Dermis blood vessel endothelial cell (primary cell): ENCODE measurements at regions not wholly inside any gene's neighbourhood (a gene's known extent, or its start where the extent isn't known, plus 50 kb on each side); places are given as distances from the start of the nearest gene placed in this dataset.
"Not testable (repeated sequence)": the region's sequence is repeated elsewhere in the genome, so short reads cannot be mapped to it uniquely, and the experiment has no call there.

ENCODE experiments used
- DNase-seq: peaks from one replicate; pipeline ENCODE4 v3.0.0; 2010

DNA sequence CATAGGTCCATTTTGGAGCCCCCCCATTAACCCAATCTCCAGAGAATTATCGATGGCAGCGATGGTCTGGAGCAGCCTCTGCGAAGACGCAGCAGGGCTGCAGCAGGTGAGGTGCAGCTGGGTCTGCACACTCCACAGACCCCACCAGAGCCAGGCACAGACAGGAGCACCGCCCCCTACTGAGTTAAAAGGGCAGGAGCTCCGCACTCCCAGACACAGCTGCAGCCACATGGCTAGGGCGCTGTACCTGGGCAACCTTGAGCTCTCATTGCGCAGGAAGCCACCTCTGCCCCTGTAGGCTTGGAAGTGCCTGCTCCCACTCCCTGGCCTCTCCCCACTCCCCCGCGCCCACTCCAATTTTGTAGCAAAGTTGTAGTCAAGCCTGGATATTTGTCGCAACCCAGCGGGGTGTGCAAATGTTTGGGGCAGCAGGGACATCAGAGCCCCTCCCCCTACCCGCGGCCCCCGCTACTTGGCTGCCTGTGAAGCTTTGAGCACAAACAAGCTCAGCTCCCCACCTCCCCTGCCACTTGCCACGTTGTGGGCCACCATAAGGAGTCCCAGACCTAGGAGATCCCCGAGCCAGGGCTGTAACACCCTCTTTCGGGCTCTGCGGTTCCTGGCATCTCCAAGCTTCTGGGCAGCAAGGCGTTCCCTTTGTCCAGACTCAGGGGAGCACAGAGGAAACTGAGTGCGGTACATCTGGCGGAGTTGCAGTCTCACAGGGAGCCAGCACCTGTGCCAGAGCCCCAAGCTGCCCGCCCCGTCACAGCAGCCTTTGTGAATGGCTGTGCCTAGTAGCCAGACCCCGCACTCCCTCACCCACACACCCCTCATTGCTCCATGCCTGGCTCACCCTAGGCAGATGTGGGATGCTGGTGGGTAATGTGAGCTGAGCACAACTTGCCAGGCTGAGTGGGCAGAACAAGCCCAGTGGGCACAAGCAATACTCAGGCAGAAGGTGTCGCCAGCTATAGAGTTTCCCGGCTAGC is 949.7 kb upstream of the SLITRK1 start:
- DNase-seq: no peak

DNA sequence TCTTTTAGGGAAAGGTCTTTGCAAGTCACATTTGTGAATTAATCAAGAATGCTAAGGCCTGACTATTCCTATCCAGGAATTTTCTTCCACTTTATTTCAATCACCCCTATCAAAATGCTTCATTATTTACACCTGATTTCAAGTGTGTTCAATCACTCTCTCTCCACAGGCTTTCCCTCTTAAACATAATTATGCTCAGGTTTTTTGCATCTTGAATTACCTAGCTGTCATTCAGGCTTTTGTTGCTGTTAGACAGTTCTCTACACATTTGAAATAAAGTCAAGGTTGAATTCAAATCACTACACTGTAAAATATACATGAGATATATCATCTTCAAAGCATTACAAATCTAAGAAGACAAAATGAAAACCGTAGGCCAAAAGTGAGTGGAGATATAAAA is 941.3 kb upstream of the SLITRK1 start:
- no peak for DNase-seq

DNA sequence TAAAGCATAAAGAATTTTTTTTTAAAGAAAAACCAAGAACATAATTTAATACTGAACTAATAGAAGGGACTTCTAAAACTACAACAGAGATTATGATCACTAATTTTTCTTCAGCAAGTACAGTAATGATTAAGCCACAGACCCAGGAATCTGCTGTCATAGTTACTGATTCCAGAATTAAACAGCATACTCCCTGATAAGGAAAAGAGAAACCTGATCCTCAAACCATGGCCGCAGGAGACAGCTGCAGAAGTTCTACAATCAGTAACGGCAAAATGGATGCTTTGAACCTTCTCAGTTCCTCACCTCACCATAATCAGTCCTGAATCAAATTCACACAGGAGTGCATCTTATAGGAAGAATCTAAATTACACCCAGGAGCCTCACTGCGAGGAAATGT is 939.0 kb upstream of the SLITRK1 start:
- DNase-seq: no peak

DNA sequence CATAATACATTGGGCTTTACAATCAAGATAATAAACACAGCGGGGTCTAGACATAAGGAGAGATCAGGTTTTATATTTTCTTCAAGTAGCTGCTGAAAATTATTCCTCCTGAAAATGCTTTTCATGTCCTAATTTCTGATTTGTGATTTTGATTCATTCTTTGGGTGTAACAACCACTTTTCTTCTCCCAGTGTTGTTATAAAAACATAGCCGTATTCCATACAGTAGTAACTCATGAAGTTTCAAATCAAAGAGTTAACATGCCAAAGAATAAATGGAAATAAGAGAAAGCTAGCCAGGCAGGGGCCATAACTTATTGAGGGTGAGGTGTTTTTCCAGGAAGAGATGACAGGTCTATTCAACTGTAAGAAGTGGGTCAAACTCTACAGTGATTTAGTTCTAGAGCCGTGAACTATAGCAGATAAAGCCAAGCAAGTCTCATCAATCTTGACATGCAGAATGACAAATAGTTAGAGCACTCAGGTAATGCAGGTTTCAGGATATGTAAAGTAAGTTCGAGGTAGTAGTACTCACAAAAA is 934.4 kb upstream of the SLITRK1 start:
- no peak for DNase-seq

DNA sequence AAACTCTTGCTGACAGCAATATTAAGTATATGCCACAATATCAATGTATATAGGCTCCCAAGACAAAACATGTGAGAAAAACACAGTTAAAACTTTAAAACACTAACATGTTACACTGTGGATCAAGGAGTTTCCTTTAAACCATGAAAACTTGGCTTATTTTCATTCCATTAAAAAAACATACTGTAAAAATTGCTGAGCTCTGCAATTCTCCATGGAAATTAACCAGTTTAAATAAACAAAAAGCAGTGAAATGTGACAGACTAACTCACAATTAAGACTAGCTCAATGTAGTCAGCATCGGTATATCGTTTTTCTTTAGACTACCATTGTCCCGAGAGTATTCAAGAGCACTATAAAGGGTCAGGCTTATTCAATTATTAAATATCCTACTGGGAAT is 930.5 kb upstream of the SLITRK1 start:
- no peak for DNase-seq

DNA sequence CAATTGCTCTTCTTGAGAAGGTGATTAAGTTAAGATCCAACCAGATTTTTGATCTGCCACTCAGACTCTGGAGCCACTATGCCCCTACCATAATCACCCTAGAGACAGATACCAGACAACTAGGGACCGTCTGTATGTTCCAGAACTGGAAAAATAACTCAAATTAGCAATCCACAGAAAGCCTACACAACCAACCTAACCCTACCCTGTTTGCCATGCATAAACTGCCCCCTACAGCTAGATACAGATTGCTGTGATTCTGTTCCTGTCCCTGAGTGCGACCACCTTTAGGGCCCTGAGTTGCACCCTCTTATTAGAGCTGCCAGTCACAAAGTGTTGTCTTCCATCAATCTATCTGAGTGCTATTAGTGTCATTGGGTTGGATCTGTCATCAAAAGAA is 929.8 kb upstream of the SLITRK1 start:
- DNase-seq: no peak

DNA sequence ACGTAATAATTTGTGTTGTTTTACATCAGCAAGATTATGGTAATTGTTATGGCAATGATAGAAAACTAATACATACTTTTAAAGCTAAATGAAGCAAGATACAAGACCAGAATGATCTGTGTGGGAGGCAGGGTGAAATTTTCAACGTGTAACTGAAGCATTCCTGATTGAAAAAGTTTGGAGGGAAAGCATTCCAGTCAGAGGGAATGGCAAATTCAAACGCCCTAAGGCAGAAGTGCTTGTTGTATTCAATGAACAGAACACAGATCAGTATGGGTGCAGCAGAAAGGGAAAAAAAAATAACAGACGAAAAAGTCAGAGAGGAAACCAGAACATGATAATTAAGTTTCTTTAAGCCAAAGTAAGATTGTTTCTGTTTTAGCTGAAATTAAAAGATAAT is 928.5 kb upstream of the SLITRK1 start:
- no peak for DNase-seq

DNA sequence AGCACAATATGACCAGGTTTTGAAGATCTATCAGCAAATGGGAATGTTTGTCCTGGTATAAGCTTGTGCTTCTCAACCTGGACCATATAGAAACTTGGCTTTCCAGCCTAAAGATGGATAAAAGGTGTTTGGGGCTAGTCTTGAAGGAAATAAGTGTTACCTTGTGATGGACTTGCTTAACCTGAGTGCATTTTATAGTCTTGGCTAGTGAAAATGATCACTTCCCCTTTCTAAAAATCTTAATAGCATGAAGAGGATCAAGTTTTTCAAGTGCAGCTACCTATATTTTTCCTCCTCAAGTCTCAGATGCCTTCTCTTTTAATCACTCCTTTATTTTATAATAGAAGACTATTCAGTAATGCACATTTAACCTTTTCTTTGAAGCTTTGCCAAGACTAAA is 919.8 kb upstream of the SLITRK1 start:
- DNase-seq: no peak

DNA sequence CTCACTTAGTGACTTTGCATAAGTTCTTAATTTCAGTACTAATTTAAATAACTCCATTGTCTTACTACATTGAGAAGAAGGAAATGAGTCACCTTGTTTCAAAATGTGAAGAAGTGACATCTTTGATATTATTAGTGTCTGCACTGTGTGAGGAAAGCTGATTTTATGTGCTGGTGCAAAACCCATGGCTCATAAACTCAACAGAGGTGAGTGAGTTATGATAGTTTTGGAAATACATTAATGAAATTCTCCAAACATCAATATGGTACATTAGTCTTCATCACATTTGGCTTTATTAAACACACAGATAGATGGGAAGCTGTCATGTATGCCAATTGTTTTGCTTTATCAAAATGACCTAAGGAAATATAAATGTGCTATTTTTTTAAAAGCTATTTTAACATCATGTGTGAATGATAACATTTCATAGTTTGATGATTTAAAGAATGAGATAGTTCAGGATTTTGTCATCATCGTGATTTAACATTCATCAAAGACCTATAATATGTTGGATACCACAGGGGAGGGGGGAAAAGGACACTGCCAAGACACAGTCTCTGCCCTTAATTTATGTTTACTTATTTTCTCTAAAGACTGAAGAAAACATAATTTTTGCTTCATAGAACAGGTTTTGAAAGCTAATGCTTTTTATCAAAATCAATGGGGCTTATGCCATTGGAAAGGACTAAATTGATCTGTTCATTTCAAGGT is 902.3 kb upstream of the SLITRK1 start:
- no peak for DNase-seq

DNA sequence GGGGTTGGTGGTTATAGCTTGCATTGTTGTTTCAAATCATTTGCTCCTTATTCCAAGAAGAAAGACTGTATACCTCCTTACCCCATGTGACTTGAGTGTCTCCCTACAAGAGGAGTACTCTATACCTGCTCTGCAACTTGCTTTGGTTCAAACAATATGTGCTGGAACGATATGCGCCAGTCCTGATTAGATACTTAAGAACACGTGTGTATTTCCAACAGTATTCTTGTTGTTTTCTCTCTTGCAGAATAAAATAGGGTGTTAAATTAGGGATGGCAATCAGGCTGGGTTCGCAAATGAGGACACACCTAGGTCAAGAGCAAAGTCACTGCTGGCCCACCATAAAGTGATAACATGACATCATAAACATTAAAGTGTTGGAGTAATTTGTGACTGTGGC is 895.0 kb upstream of the SLITRK1 start:
- no peak for DNase-seq

DNA sequence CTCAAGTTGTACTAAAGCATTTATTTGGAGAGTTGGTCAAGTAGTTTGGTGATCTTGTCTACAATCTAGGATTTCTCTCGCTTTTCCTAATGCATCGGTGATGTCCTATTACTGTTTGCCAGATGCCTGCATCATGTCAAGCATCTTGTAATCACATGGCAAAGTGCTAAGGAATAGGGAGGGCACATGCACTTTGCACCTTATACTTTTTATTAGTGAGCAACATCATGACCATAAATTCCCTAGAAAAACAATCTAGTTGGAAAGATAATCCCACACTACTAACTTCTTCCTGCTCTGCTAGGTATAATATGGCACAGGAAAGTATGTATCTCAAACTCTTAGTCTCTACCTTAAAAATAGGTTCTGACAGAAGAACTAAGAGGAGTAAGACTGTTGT is 894.3 kb upstream of the SLITRK1 start:
- DNase-seq: no peak

DNA sequence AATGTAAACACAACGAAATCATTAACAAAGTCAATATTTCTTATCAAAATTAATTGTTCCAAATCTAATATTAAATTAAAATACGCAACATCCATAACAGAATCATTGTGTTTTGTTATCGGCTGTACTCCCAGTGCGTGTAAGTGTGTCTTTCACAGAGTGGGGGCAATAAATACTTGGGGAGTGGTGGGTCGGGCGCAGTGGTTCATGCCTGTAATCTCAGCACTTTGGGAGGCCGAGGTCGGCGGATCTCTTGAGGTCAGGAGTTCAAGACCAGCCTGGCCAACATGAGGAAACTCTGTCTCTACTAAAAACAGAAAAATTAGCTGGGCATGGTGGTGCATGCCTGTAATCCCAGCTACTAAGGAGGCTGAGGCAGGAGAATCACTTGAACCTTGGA is 893.6 kb upstream of the SLITRK1 start:
- not testable (repeated sequence) for DNase-seq

DNA sequence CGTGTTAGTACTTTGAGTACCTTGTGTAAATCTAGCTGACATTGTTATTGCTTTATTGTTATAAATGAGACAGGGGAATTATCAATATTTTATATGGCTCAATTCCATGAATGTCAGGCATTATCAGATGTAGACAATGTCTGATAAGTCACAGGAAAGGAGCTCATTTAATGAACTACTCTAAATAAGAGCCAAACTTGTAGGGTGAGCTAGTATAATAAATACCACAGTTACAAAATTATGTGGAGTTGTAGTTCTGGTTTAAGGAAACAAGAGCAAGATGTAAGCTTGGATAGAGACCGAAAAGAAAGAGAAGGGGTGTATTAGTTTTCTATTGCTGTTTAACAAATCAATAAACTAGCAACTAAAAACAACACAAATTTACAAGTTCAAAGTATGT is 891.8 kb upstream of the SLITRK1 start:
- no peak for DNase-seq

DNA sequence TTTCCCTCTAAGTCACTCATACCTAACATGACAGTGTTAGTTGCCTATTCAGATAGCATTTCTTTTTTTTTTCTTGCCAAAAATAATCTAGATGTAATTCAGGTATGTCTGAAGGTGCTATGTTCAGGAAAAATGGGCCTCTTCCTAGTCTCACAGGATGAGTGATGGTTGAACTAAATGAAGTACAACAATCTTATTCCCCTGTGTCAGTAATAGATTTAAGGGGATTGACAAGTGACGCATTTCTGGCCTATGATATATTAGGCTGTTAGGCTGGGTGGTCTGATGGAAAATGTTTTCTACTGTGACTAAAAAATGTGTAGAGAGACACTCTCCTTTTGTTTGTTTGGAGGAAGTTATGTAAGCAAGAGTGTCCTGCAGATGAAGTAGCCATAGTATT is 878.7 kb upstream of the SLITRK1 start:
- no peak for DNase-seq

DNA sequence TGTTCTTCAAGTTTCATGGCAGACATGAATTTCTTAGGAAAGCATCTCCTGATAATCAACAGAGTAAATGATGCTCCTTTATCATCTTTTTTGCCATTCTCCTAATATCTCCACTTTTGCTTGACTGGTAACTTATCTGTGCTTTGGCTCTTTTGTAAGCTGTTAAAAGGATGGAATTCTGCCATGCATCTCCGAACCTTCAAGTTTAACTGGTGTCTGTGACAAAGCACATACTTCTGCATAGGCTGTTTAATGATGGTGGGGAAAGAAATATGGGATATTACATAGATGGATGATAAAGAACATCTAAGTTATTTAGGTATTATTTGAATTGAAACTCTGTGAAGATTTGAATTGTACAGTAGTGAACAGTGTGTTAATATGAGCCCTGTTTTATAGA is 866.9 kb upstream of the SLITRK1 start:
- DNase-seq: no peak

DNA sequence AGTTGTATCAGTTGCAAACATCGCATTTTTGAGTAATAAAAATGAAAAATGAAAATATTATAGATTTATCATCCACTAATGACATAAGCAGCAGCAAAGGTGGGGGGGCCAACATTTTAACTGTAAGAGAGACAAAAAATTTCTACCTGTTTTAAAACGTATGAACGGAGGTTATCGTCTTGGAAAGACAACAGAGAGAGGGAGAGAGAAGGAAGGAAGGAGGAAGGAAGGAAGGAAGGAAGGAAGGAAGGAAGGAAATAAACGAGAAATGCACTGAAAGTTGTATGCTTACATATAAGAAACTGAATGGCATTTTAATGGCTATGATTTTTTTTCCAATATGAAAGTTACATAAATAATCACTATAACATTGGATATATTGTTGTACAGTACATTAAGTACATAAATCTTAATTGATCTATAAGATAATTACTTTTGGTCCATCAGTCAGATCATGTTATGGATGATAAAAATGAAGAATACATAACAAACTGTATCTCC is 862.8 kb upstream of the SLITRK1 start:
- no peak for DNase-seq

DNA sequence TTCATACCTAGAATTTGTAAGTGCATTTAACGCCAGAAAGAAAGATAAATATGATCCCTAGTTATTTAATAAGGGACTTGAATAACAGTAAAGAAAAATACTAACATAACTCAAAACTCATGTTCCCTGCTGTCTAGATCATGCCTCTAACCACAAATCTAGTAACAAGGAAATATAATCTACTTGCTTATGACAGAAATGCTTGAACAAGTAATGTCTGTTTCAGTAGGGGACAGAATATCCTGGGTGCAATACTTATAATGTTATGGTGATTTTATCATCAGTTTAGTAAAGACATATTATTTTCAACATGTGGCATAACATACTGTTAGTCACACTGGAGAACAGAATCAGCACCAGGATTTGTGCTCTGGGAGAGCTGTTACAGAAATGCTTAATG is 861.9 kb upstream of the SLITRK1 start:
- DNase-seq: no peak

DNA sequence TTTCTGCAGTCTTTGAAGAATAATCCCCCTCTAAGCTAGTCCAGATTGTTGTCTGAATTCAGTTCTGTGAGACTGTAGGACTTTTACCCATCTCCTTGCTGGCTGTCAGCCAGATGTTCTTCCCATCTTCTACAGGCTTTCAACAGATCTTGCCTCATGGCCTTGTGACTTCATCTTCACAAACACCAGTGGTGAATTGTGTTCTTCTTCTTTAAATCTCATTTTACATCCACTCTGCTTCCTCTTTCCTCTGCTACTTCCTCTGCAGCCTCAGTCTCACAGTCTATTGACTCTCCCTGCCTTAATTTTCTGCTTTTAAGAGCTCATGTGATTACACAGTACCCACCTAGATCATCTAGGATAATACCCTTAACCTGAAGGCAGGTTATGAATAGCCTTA is 859.0 kb upstream of the SLITRK1 start:
- no peak for DNase-seq

DNA sequence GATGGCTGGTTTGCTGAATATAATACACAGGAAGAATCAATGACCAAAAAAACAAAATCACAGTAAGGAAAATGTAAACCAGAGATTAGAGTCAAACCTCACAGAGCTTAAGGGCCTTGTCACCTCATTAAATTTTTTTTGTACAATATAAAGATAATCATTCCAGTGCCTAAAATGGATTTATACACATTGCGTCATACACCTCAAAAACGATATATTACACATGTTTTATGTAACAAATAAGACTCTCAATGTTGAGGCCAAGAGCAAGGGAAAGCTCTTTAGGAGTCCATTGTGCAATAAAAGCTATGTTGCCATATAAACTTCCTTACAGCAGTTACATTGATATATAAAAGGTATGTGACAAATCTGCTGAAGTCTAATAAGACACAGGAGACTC is 856.7 kb upstream of the SLITRK1 start:
- no peak for DNase-seq

DNA sequence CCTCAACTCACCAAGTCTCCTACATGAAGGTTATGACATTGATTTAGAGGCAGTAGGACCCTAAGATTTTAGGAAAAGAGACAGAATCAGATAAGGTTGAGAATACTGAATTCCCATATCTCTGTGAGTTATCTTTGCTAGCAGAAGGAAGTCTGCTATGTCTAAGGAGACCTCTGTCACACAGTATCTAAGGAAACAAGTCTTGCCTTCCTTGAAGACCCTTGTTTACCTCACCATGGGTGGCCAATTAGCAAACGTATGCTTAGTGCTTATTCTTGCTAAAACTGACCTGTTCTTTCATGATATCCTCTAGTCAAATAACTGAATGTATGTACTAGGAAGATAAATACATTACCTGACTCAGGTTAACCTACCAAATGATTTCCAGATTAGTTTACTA is 855.4 kb upstream of the SLITRK1 start:
- no peak for DNase-seq

DNA sequence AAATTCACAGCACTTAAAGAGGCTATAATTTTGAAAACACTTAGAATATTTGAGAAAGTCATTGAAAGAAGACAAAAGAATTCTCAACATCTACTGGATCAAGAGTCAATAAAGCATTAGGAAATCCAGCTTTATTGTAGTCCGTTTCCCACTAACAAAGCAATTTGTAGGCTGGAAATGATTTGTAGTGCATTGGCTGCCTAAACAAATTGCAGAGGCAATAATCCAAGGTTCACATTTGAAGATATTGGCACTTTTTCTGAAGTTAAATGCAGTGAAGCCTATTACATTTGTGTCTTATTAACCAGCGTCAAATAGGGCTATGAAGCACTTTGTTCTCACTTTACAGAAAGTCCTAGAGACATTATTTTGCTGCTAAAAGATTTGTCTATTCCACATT is 848.1 kb upstream of the SLITRK1 start:
- DNase-seq: no peak

DNA sequence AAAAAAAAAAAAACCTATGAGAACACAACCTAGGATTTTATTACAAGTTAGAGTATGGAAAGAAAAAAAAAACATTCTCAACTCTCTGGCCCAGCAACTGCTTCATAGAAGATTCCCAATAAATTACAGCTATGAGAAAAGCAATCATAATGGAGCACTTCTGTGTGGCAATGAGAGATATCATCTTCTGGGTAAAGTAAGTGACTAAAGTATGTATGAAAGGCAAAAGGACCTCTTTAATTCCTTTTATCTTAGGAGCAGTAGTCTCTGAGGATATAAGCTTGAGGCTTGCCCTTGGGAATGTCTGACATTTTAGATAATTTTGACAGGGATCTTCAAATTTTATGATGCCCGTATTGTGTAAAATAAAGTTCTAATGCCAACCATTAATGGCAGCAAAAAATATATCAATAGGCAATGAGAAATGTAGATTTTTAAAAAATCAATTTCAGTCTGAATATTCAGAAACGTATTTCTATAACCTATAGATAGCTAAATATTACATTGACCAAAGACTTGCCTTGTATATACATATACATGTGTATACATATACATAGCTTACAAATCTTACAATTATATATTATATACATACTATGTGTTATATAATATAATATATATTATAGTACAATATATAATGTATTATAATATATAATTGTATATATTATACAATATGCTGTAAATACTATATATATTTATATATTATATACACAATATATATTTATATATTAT is 823.9 kb upstream of the SLITRK1 start:
- no peak for DNase-seq

DNA sequence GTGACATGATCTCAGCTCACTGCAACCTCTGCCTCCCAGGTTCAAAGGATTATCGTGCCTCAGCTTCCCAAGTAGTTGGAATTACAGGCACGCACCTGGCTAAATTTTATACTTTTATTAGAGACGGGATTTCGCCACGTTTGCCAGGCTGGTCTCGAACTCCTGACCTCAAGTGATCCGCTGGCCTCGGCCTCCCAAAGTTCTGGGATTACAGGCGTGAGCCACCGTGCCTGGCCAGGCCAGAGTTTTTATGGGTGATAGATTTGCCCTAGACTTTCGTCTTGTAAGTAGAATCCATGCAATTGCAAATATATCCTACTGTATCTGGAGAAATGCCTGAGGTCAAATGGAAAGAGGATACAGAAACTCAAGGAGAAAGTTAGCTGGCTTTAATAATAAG is 819.9 kb upstream of the SLITRK1 start:
- no peak for DNase-seq
